Occipital lobe (tissue), 1 donor: ENCODE measurements at regions not wholly inside any gene's neighbourhood (a gene's known extent, or its start where the extent isn't known, plus 50 kb on each side); places are given as distances from the start of the nearest gene placed in this dataset.
"Not testable (repeated sequence)": the region's sequence is repeated elsewhere in the genome, so short reads cannot be mapped to it uniquely, and the experiment has no call there.

Source experiments
- DNase-seq: peaks from one replicate; lab custom pipeline; 2025; lab: John Stamatoyannopoulos, UW

- DNase-seq, result no peak
Measured at GRCh38 chr3:106529738-106530137, 660.9 kb upstream of the CBLB start.

GRCh38 chr3:106530367-106530766, 661.6 kb upstream of the CBLB start:
- no peak for DNase-seq

- DNase-seq, result not testable (repeated sequence)
Measured at GRCh38 chr3:106531771-106532329, 663.0 kb upstream of the CBLB start.

- DNase-seq, result no peak
Measured at GRCh38 chr3:106533093-106533787, 664.4 kb upstream of the CBLB start.

- no peak for DNase-seq
Measured at GRCh38 chr3:106533788-106534160, 665.0 kb upstream of the CBLB start.

GRCh38 chr3:106534206-106534605, 665.4 kb upstream of the CBLB start:
- DNase-seq, result no peak

GRCh38 chr3:106540743-106541142, 671.9 kb upstream of the CBLB start:
- DNase-seq, result no peak

GRCh38 chr3:106542101-106542769, 673.4 kb upstream of the CBLB start:
- DNase-seq, result no peak

- DNase-seq, result no peak
Measured at GRCh38 chr3:106552351-106553043, 683.7 kb upstream of the CBLB start.

- no peak for DNase-seq
Measured at GRCh38 chr3:106560451-106560966, 691.7 kb upstream of the CBLB start.

- no peak for DNase-seq
Measured at GRCh38 chr3:106566277-106566676, 697.5 kb upstream of the CBLB start.

GRCh38 chr3:106570426-106570825, 701.6 kb upstream of the CBLB start:
- no peak for DNase-seq

- DNase-seq, result no peak
Measured at GRCh38 chr3:106573605-106574004, 704.8 kb upstream of the CBLB start.

- DNase-seq, result no peak
Measured at GRCh38 chr3:106575029-106575428, 706.2 kb upstream of the CBLB start.

- no peak for DNase-seq
Measured at GRCh38 chr3:106577241-106577640, 708.4 kb upstream of the CBLB start.

- no peak for DNase-seq
Measured at GRCh38 chr3:106578911-106579310, 710.1 kb upstream of the CBLB start.

GRCh38 chr3:106582151-106582550, 713.3 kb upstream of the CBLB start:
- no peak for DNase-seq

- DNase-seq, result no peak
Measured at GRCh38 chr3:106587551-106587950, 718.7 kb upstream of the CBLB start.

- DNase-seq, result no peak
Measured at GRCh38 chr3:106588739-106589138, 719.9 kb upstream of the CBLB start.

GRCh38 chr3:106589311-106589942, 720.6 kb upstream of the CBLB start:
- no peak for DNase-seq

- DNase-seq, result no peak
Measured at GRCh38 chr3:106590216-106590615, 721.4 kb upstream of the CBLB start.

- no peak for DNase-seq
Measured at GRCh38 chr3:106593381-106593780, 724.6 kb upstream of the CBLB start.
